RWPE1 (cell line): ENCODE measurements at regions not wholly inside any gene's neighbourhood (a gene's known extent, or its start where the extent isn't known, plus 50 kb on each side); places are given as distances from the start of the nearest gene placed in this dataset.

Source experiments
- CTCF ChIA-PET: fragments of 350-600 bp; sonication (Branson Sonifier 250); formaldehyde crosslinking; extraction: SDS; loops from one replicate; lab custom pipeline; 2021; lab: Yijun Ruan, JAX
- POLR2A ChIA-PET: fragments of 400-600 bp; formaldehyde crosslinking; extraction: SDS; loops from one replicate; lab custom pipeline; 2020; ENCODE audit warnings: antibody characterized with exemption; ENCODE audit not compliant: low non-redundant PET; lab: Yijun Ruan, JAX
- DNase-seq: peaks from one replicate; pipeline ENCODE4 v3.0.0; 2012; ENCODE audit warnings: low spot score
- H3K27ac ChIP-seq: fragments of 450-650 bp; 2 replicates; pipeline ENCODE4 v1.5.1; 2017
- TF ChIP-seq, protein P1 (sequence below): fragments of 450-650 bp; conservative IDR thresholded peaks from 2 replicates; pipeline ENCODE4 v1.5.1; 2017; ENCODE audit warnings: low read depth, mild to moderate bottlenecking

DNA sequence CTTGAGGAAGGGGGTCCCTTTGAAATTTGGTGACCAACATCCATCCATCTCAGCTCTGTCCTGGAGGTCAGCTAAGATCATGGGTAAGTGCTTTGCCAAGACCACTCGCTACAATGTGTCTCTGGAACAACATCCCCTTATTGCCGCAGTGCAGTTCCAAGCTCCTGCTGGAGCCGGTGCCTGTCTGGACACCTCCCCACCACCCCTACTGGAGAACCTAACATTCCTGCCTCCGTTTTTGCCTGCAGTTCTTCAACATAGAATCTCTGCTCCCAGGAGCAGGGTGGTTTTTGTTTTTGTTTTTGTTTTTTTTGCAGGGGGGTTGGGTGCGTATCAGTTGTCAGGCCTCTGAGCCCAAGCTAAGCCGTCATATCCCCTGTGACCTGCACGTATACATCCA is 51.2 kb upstream of the FXYD4 start:
- no peak overlapping the region for H3K27ac ChIP-seq
- TF ChIP-seq, protein P1, sequence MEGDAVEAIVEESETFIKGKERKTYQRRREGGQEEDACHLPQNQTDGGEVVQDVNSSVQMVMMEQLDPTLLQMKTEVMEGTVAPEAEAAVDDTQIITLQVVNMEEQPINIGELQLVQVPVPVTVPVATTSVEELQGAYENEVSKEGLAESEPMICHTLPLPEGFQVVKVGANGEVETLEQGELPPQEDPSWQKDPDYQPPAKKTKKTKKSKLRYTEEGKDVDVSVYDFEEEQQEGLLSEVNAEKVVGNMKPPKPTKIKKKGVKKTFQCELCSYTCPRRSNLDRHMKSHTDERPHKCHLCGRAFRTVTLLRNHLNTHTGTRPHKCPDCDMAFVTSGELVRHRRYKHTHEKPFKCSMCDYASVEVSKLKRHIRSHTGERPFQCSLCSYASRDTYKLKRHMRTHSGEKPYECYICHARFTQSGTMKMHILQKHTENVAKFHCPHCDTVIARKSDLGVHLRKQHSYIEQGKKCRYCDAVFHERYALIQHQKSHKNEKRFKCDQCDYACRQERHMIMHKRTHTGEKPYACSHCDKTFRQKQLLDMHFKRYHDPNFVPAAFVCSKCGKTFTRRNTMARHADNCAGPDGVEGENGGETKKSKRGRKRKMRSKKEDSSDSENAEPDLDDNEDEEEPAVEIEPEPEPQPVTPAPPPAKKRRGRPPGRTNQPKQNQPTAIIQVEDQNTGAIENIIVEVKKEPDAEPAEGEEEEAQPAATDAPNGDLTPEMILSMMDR: no peak
- CTCF ChIA-PET: interaction anchor here (0.6 kb wide), 1 partner anchor 138 kb away, joined by 3 read pairs; no protein-coding TSS in a partner anchor
- no peak for DNase-seq
- POLR2A ChIA-PET: no interaction called here

DNA sequence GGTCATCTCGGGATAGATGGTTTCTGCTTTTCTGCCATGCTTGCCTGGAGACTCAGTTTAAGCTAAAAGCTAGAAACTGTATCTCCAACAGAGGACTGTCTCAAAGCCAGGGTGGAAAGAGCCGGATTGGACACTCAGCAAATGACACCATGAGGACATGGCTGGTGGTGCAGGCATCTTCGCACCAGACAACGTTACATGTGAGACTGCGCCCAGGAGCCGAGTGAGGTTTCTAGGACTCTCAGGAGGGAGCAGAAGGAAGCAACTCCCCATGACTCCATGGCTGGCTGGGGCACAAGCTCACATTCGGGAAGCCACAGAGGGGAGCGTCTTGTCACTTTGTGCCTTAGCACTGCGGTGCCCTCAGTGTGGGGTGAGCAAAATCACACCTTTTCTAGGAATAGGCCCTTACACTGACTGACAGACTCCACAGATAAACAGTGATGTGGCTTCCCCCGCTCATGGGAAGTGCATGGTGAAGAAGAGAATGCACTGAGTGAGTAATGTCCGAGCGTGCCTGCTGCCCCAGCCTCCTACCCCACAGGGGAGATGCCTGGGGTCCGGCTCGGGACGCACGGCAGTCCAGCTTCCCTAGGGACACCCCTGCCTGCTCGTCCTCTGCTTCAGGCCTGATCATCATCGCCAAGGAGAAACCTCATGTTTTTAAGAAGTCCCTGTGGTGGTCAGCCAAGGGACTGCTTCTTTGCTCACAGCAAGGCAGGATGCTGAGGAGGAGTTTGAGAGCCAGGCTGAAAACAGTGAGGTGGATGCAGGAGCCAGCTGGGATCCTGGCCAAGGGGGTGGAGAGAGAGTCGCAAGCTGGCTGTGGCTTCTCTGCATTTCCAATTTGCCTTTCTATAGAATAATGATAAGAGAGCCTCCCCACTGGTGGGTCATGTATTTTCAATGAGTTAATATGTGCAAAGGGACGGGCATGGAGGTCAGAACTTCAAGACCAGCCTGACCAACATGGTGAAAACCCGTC is 52.2 kb upstream of the FXYD4 start:
- no peak for DNase-seq
- no peak overlapping the region for H3K27ac ChIP-seq
- ChIA-PET POLR2A (no interaction called here), CTCF (interaction anchor here (0.6 kb wide), 1 partner anchor 137 kb away, joined by 3 read pairs; no protein-coding TSS in a partner anchor)
- TF ChIP-seq, protein P1: no peak

DNA sequence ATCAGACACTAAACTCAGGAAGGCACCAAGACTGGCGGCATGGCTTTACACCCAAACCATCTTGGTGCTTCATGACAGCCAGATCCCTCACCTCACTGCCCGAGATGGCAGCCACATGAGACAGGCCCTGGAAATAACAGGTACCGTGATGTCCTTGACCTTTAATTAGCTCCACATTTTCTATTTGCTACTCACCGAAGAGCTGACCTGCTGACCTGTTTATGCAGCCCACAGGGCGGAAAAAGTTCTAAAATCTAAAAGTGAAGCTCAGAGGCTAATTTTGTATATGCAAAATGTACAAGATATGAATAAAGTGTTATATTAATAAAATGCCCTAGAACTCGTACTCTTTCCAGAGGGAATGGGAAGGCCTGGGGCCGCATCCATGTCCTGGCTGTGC is 51.6 kb upstream of the RASGEF1A start:
- H3K27ac ChIP-seq: no peak overlapping the region
- TF ChIP-seq, protein P1: no peak
- no peak for DNase-seq
- CTCF ChIA-PET: no interaction called here
- POLR2A ChIA-PET: no interaction called here

DNA sequence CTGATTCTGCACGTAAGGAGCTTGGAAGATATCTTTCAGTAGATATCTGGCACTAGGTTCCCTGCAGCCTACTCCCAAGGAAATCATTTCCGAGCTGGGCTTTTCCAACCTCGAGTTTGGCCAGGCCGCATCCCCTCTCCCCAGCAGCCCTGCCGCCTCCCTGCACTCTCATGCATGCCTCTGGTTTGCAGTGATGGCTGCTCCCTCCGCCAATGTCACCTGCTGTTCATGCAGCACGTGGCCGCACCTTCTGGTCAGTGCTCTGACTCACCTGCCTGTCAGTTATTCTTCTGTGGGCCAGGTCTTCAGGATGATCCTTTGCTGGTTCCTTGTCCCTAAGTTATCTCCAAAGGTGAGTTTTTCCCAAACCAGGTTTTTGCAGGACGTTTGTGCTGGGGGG is 50.6 kb upstream of the RASGEF1A start:
- POLR2A ChIA-PET: no interaction called here
- TF ChIP-seq, protein P1: no peak
- H3K27ac ChIP-seq: no peak overlapping the region
- CTCF ChIA-PET: no interaction called here
- no peak for DNase-seq

DNA sequence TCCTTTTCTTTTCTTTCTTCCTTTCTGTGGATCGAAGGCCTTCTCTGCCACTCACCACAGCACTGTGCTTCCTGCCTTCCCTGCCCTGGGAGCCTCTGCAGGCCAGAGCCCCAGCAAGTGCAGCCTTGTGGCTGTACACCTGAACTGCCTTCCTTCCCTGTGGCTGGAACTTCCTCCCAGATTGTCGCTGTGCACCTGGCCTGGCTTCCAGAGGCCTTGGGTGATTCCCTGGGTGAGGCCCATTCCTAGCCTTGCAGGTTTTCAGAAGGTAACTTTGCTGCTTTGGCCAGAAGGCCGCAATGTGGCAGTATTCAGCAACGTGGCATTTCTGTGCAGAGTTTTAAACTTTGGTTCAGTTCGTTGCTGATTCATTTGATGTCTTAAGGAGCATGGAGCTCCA is 50.1 kb upstream of the RASGEF1A start:
- TF ChIP-seq, protein P1: no peak
- no peak for DNase-seq
- no peak overlapping the region for H3K27ac ChIP-seq
- ChIA-PET POLR2A (no interaction called here), CTCF (no interaction called here)
